Gastrocnemius medialis (tissue), 4 donors: ENCODE measurements at regions not wholly inside any gene's neighbourhood (a gene's known extent, or its start where the extent isn't known, plus 50 kb on each side); places are given as distances from the start of the nearest gene placed in this dataset.
"Not testable (repeated sequence)": the region's sequence is repeated elsewhere in the genome, so short reads cannot be mapped to it uniquely, and the experiment has no call there.

Experiments used
- ATAC-seq, 2 donors: fragments of 150-250 bp; one replicate each; pipeline ENCODE4 v1.9.1; 2016
- DNase-seq, 2 donors: peaks; one replicate each; pipeline ENCODE4 v3.0.0-alpha.2; 2019
- H3K27ac ChIP-seq, 4 donors: fragments of 200-600 bp; sonication (generic); 1 replicate in 1 of 4; 2 replicates in 3 of 4; pipeline ENCODE4 v1.5.1; 2016 to 2018; ENCODE audit warnings: mild to moderate bottlenecking in 2 of 4, moderate library complexity in 1 of 4
- H3K27me3 ChIP-seq, 3 donors: fragments of 200-600 bp; sonication (generic) in 2 of 3; 1 replicate in 1 of 3; 2 replicates in 2 of 3; pipeline versions ENCODE4 v1.5.1 to v1.6.0; 2016 to 2019; ENCODE audit warnings: mild to moderate bottlenecking in 1 of 3, moderate library complexity in 1 of 3
- H3K36me3 ChIP-seq, 2 donors: fragments of 200-600 bp; sonication (generic) in 1 of 2; one replicate each; pipeline ENCODE4 v1.5.1; 2017 to 2018
- H3K4me1 ChIP-seq, 2 donors: fragments of 200-600 bp; sonication (generic) in 1 of 2; one replicate each; pipeline ENCODE4 v1.5.1; 2016 to 2017; ENCODE audit warnings: mild to moderate bottlenecking in 2 of 2
- H3K4me3 ChIP-seq, 4 donors: fragments of 200-600 bp; sonication (generic) in 3 of 4; 1 replicate in 1 of 4; 2 replicates in 3 of 4; pipeline ENCODE4 v1.5.1; 2016 to 2019; ENCODE audit warnings: mild to moderate bottlenecking in 2 of 4
- H3K9me3 ChIP-seq, 3 donors: fragments of 200-600 bp; sonication (generic) in 2 of 3; 1 replicate in 1 of 3; 2 replicates in 2 of 3; pipeline ENCODE4 v1.5.1; 2016 to 2019
- CTCF ChIP-seq, 5 experiments: fragments of 450-650 bp in 3 of 5; fragments of 200-600 bp in 2 of 5; sonication (generic) in 2 of 5; IDR thresholded peaks in 4 of 5; conservative IDR thresholded peaks in 1 of 5; 1 replicate in 4 of 5; 2 replicates in 1 of 5; pipeline ENCODE4 v1.5.1; 2016 to 2019; ENCODE audit warnings: antibody characterized with exemption in 5 of 5, mild to moderate bottlenecking in 3 of 5, moderate library complexity in 3 of 5
- POLR2A ChIP-seq, 2 donors: fragments of 450-650 bp; IDR thresholded peaks; one replicate each; pipeline ENCODE4 v1.6.1; 2017; ENCODE audit warnings: antibody characterized with exemption in 2 of 2, mild to moderate bottlenecking in 2 of 2, moderate library complexity in 2 of 2
- in situ Hi-C, 4 donors: fragments of 200-750 bp; cut with MboI; loops; one replicate each; pipeline versions ENCODE4 v1.15.0 to v1.8.0; 2017; ENCODE audit warnings: low sequenced_read_pairs in 4 of 4
- intact Hi-C: fragments of 100-400 bp; cut with DNase I; formaldehyde crosslinking; loops from one replicate; pipeline ENCODE4 v1.15.1; 2023; ENCODE audit warnings: low total_unique reads

GRCh38 chr6:81962198-81962597 is 209.7 kb upstream of the TENT5A start:
- TF ChIP-seq POLR2A (IDR thresholded peaks at IDR 0.05) (no peak), CTCF (IDR thresholded peaks at IDR 0.05 in 4 of 5, conservative IDR thresholded peaks at IDR 0.05 in 1 of 5) (no peak)
- ATAC-seq (no peak), DNase-seq (no peak)
- in situ Hi-C loops: no loop called here
- Histone ChIP-seq H3K4me3 (no peak overlapping the region), H3K4me1 (no peaks in the 10 kb centered on the region), H3K9me3 (no peaks in the 10 kb centered on the region), H3K27me3 (no peaks in the 10 kb centered on the region), H3K27ac (no peak overlapping the region), H3K36me3 (no peaks in the 10 kb centered on the region)
- intact Hi-C loops: no loop called here

DNA sequence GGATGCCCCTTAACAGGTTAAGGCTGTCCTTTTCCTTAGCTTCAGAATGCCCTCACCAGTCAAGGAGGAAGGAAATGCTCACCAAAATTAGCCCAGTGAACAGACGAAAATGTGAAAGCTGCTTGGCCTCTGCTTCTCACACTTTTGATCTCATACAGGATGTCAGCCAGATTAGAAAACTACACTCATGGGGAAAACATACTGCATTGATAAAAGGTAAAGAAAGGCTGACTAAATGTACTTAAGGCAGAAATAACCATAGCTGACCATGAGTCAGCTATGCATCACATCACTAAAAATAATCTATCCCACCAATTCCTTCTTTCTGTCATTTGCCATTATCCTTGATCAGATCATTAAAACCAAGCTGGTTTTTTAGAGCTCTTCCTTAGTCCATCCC is 198.4 kb upstream of the TENT5A start:
- no peaks in the 10 kb centered on the region for H3K27me3 ChIP-seq

DNA sequence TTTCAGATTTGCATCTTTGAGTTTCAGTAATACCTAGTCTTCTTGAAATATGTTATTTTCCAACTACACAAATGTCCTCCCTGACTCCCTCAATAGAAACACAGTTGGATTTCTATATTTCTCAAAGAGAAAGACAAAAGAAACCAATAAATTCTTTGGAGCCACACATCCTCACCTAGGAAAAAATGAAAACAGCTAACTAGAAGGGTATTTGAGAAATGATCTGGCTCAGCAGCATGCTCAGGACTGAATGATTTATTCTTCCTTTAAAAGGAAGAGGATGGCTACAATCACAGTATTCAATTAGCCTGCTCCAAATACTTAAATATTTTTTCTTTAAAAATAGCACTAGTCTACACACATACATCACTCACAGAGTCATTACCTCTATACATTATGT is 196.4 kb upstream of the TENT5A start:
- ATAC-seq: no peak
- in situ Hi-C loops: no loop called here
- no peak overlapping the region for H3K27ac ChIP-seq
- DNase-seq: no peak
- no peaks in the 10 kb centered on the region for H3K36me3 ChIP-seq
- no peaks in the 10 kb centered on the region for H3K9me3 ChIP-seq
- H3K4me1 ChIP-seq: no peaks in the 10 kb centered on the region
- intact Hi-C loops: no loop called here
- TF ChIP-seq POLR2A (IDR thresholded peaks at IDR 0.05): no peak
- TF ChIP-seq CTCF (IDR thresholded peaks at IDR 0.05 in 4 of 5, conservative IDR thresholded peaks at IDR 0.05 in 1 of 5): no peak
- no peaks in the 10 kb centered on the region for H3K27me3 ChIP-seq
- H3K4me3 ChIP-seq: no peak overlapping the region

More for the DNA sequence above, 198.4 kb upstream of the TENT5A start:
- no peak overlapping the region for H3K4me3 ChIP-seq
- no peaks in the 10 kb centered on the region for H3K9me3 ChIP-seq
- H3K4me1 ChIP-seq: no peaks in the 10 kb centered on the region
- no peak for TF ChIP-seq CTCF (IDR thresholded peaks at IDR 0.05 in 4 of 5, conservative IDR thresholded peaks at IDR 0.05 in 1 of 5)
- no peak for TF ChIP-seq POLR2A (IDR thresholded peaks at IDR 0.05)
- in situ Hi-C loops (no loop called here), intact Hi-C loops (no loop called here)
- no peaks in the 10 kb centered on the region for H3K36me3 ChIP-seq
- no peak for DNase-seq
- H3K27ac ChIP-seq: no peak overlapping the region
- ATAC-seq: no peak

- in situ Hi-C loops, DNase-seq, H3K4me1 ChIP-seq, ATAC-seq, H3K27me3 ChIP-seq, H3K4me3 ChIP-seq, H3K27ac ChIP-seq, H3K9me3 ChIP-seq, intact Hi-C loops, H3K36me3 ChIP-seq: not testable (repeated sequence)
Measured at GRCh38 chr6:81948196-81948595, 195.7 kb upstream of the TENT5A start.

GRCh38 chr6:81944661-81945060 is 192.2 kb upstream of the TENT5A start:
- DNase-seq: no peak
- no peak for ATAC-seq
- intact Hi-C loops: no loop called here
- Histone ChIP-seq H3K27me3 (no peaks in the 10 kb centered on the region), H3K9me3 (no peaks in the 10 kb centered on the region), H3K27ac (no peak overlapping the region), H3K4me3 (no peak overlapping the region), H3K36me3 (no peaks in the 10 kb centered on the region), H3K4me1 (no peaks in the 10 kb centered on the region)
- TF ChIP-seq CTCF (IDR thresholded peaks at IDR 0.05 in 4 of 5, conservative IDR thresholded peaks at IDR 0.05 in 1 of 5): no peak
- no peak for TF ChIP-seq POLR2A (IDR thresholded peaks at IDR 0.05)
- in situ Hi-C loops: no loop called here

DNA sequence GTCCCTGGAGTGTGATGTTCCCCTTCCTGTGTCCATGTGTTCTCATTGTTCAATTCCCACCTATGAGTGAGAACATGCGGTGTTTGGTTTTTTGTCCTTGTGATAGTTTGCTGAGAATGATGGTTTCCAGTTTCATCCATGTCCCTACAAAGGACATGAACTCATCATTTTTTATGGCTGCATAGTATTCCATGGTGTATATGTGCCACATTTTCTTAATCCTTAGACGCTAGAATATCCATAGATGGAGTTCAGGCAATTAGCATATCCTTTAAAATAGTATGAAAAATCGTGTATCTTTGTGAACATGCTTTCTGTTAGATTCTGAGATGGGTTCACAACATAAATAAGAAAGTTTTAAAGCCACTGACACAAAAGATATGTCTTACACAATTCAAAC is 190.4 kb upstream of the TENT5A start:
- H3K27me3 ChIP-seq, H3K9me3 ChIP-seq, H3K36me3 ChIP-seq, H3K27ac ChIP-seq, H3K4me1 ChIP-seq, in situ Hi-C loops, intact Hi-C loops, DNase-seq, ATAC-seq, H3K4me3 ChIP-seq: not testable (repeated sequence)
